CD14-positive monocyte (primary cell): ENCODE measurements at regions not wholly inside any gene's neighbourhood (a gene's known extent, or its start where the extent isn't known, plus 50 kb on each side); places are given as distances from the start of the nearest gene placed in this dataset.

Experiments
- DNase-seq, 3 donors: peaks; one replicate each; pipeline ENCODE4 v3.0.0-alpha.2; 2011 to 2022
- H2AFZ ChIP-seq: 2 replicates; pipeline ENCODE4 v1.6.0; 2012; ENCODE audit warnings: mild to moderate bottlenecking, low read depth, low read length, inconsistent platforms; ENCODE audit not compliant: insufficient read depth, poor library complexity, severe bottlenecking
- H3K27ac ChIP-seq, 2 donors: 1 replicate in 1 of 2; 2 replicates in 1 of 2; pipeline ENCODE4 v1.5.1; 2012 to 2013; ENCODE audit warnings: low read length in 2 of 2, control low read depth in 1 of 2, inconsistent platforms in 1 of 2, low read depth in 1 of 2, mild to moderate bottlenecking in 1 of 2
- H3K27me3 ChIP-seq, 2 donors: one replicate each; pipeline versions ENCODE4 v1.6.0 to v1.6.1; 2011 to 2013; ENCODE audit warnings: low read length in 2 of 2; ENCODE audit not compliant: control insufficient read depth in 2 of 2, insufficient read depth in 2 of 2
- H3K36me3 ChIP-seq, 2 donors: replicated peaks in 1 of 2; 1 replicate in 1 of 2; 2 replicates in 1 of 2; pipeline versions ENCODE4 v1.5.1 to v1.6.1; 2012 to 2013; ENCODE audit warnings: low read length in 2 of 2, control low read depth in 1 of 2, inconsistent platforms in 1 of 2, mild to moderate bottlenecking in 1 of 2; ENCODE audit not compliant: insufficient read depth in 2 of 2, control insufficient read depth in 1 of 2
- H3K4me1 ChIP-seq, 2 donors: 1 replicate in 1 of 2; 2 replicates in 1 of 2; pipeline versions ENCODE4 v1.5.1 to v1.6.1; 2012 to 2013; ENCODE audit warnings: low read length in 2 of 2, control low read depth in 1 of 2, inconsistent platforms in 1 of 2, mild to moderate bottlenecking in 1 of 2, moderate library complexity in 1 of 2; ENCODE audit not compliant: insufficient read depth in 2 of 2, control insufficient read depth in 1 of 2
- H3K4me2 ChIP-seq: replicated peaks from 2 replicates; pipeline ENCODE3; 2012; ENCODE audit warnings: low read length, moderate library complexity, mild to moderate bottlenecking; ENCODE audit not compliant: poor library complexity, severe bottlenecking; ENCODE audit errors: extremely low read depth
- H3K4me3 ChIP-seq, 3 experiments: fragments of 200-600 bp in 1 of 3; sonication (generic) in 1 of 3; replicated peaks in 1 of 3; 1 replicate in 2 of 3; 2 replicates in 1 of 3; pipeline ENCODE4 v1.5.1; 2011 to 2013; ENCODE audit warnings: low read length in 3 of 3, mild to moderate bottlenecking in 3 of 3, control low read depth in 2 of 3, low read depth in 2 of 3, inconsistent platforms in 1 of 3, moderate library complexity in 1 of 3
- H3K79me2 ChIP-seq: 2 replicates; pipeline ENCODE4 v1.6.0; 2012; ENCODE audit warnings: mild to moderate bottlenecking, control low read depth, inconsistent platforms, low read length, moderate library complexity; ENCODE audit not compliant: insufficient read depth
- H3K9ac ChIP-seq: 2 replicates; pipeline ENCODE4 v1.6.0; 2017; ENCODE audit warnings: low read length, mild to moderate bottlenecking; ENCODE audit not compliant: insufficient read depth, poor library complexity, severe bottlenecking
- H3K9me3 ChIP-seq, 2 donors: replicated peaks in 1 of 2; 1 replicate in 1 of 2; 2 replicates in 1 of 2; pipeline versions ENCODE4 v1.5.1 to v1.6.1; 2012 to 2013; ENCODE audit warnings: low read length in 2 of 2, control low read depth in 1 of 2; ENCODE audit not compliant: control insufficient read depth in 1 of 2, insufficient read depth in 1 of 2
- H4K20me1 ChIP-seq: 2 replicates; pipeline ENCODE4 v1.6.0; 2012; ENCODE audit warnings: mild to moderate bottlenecking, low read length, control low read depth, moderate library complexity; ENCODE audit not compliant: insufficient read depth
- H3K27ac Mint-ChIP-seq, 7 donors: one replicate each; pipeline ENCODE4 v1.8.0; 2020; ENCODE audit warnings: mild to moderate bottlenecking in 7 of 7, mixed read lengths in 7 of 7, moderate library complexity in 6 of 7, inconsistent platforms in 2 of 7
- H3K27me3 Mint-ChIP-seq, 3 donors: one replicate each; pipeline ENCODE4 v1.8.0; 2021 to 2022; ENCODE audit warnings: low read depth in 3 of 3, mild to moderate bottlenecking in 3 of 3, mixed read lengths in 3 of 3, moderate library complexity in 3 of 3, inconsistent platforms in 1 of 3
- H3K36me3 Mint-ChIP-seq, 2 donors: one replicate each; pipeline ENCODE4 v1.8.0; 2020; ENCODE audit warnings: mixed read lengths in 2 of 2, inconsistent platforms in 1 of 2, mild to moderate bottlenecking in 1 of 2
- H3K4me1 Mint-ChIP-seq: one replicate; pipeline ENCODE4 v1.8.0; 2020; ENCODE audit warnings: mild to moderate bottlenecking, mixed read lengths
- H3K4me3 Mint-ChIP-seq, 2 donors: one replicate each; pipeline ENCODE4 v1.8.0; 2020; ENCODE audit warnings: mild to moderate bottlenecking in 2 of 2, mixed read lengths in 2 of 2, moderate library complexity in 1 of 2
- H3K9me3 Mint-ChIP-seq, 7 donors: one replicate each; pipeline ENCODE4 v1.8.0; 2020 to 2022; ENCODE audit warnings: mixed read lengths in 7 of 7, mild to moderate bottlenecking in 6 of 7, moderate library complexity in 6 of 7, inconsistent platforms in 2 of 7
- WGBS: methylation state at CpG from one replicate; pipeline ENCODE4 v1.1.5; 2013; ENCODE audit warnings: missing lambda C conversion rate; ENCODE audit not compliant: insufficient coverage; 5-methylcytosine and 5-hydroxymethylcytosine counted together
- intact Hi-C, 2 donors: fragments of 100-400 bp; cut with micrococcal nuclease; formaldehyde crosslinking; loops; one replicate each; pipeline versions ENCODE4 v1.15.0 to v1.15.1; 2023
- TF ChIP-seq, protein P1 (sequence below): fragments of 200-600 bp; IDR thresholded peaks from one replicate; pipeline ENCODE4 v1.8.0; 2022; ENCODE audit warnings: antibody characterized with exemption, mild to moderate bottlenecking

- H2AFZ ChIP-seq = no peak overlapping the region
- TF ChIP-seq, protein P1, sequence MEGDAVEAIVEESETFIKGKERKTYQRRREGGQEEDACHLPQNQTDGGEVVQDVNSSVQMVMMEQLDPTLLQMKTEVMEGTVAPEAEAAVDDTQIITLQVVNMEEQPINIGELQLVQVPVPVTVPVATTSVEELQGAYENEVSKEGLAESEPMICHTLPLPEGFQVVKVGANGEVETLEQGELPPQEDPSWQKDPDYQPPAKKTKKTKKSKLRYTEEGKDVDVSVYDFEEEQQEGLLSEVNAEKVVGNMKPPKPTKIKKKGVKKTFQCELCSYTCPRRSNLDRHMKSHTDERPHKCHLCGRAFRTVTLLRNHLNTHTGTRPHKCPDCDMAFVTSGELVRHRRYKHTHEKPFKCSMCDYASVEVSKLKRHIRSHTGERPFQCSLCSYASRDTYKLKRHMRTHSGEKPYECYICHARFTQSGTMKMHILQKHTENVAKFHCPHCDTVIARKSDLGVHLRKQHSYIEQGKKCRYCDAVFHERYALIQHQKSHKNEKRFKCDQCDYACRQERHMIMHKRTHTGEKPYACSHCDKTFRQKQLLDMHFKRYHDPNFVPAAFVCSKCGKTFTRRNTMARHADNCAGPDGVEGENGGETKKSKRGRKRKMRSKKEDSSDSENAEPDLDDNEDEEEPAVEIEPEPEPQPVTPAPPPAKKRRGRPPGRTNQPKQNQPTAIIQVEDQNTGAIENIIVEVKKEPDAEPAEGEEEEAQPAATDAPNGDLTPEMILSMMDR = no peak
- no CpG with 5 or more reads among the region's 6 CpGs for WGBS
Observed at GRCh38 chr4:83708500-83709175, 172.7 kb downstream of the GPAT3 start.

GRCh38 chr4:83704786-83705185 lies 168.9 kb downstream of the GPAT3 start:
- Histone ChIP-seq H3K9ac (no peak overlapping the region), H3K36me3 (no peaks in the 10 kb centered on the region), H3K9me3 (peaks cover 8 to 13% of the 10 kb centered on the region in 2 donors), H4K20me1 (no peaks in the 10 kb centered on the region), H3K4me3 (no peak overlapping the region), H3K4me1 (no peaks in the 10 kb centered on the region), H3K27me3 (no peaks in the 10 kb centered on the region), H3K79me2 (no peaks in the 10 kb centered on the region), H3K27ac (no peak overlapping the region), H2AFZ (no peak overlapping the region), H3K4me2 (no peak overlapping the region)
- no peaks in the 10 kb centered on the region for H3K36me3 Mint-ChIP-seq
- H3K4me3 Mint-ChIP-seq = no peak overlapping the region
- no peak for DNase-seq
- peaks cover 5 to 27% (median 10%) of the 10 kb centered on the region in 7 donors for H3K9me3 Mint-ChIP-seq
- WGBS = 100% methylated on average over 2 of the region's 2 CpGs
- no peaks in the 10 kb centered on the region for H3K4me1 Mint-ChIP-seq
- H3K27me3 Mint-ChIP-seq = peaks cover 2 to 5% (median 4%) of the 10 kb centered on the region in 3 donors
- no peak overlapping the region for H3K27ac Mint-ChIP-seq
- TF ChIP-seq, protein P1 = no peak
- intact Hi-C loops = no loop called here

More at GRCh38 chr4:83708500-83709175, 172.7 kb downstream of the GPAT3 start:
- intact Hi-C loops = no loop called here
- Mint-ChIP-seq H3K27me3 (peaks cover 5 to 11% (median 8%) of the 10 kb centered on the region in 3 donors), H3K4me1 (peaks cover 3% of the 10 kb centered on the region), H3K36me3 (no peaks in the 10 kb centered on the region), H3K27ac (no peak overlapping the region), H3K9me3 (peaks cover 0 to 6% (median 0%) of the 10 kb centered on the region in 7 donors), H3K4me3 (no peak overlapping the region)
- no peaks in the 10 kb centered on the region for H3K9me3 ChIP-seq
- H3K4me3 ChIP-seq = no peak overlapping the region
- H3K4me1 ChIP-seq = no peaks in the 10 kb centered on the region
- H3K79me2 ChIP-seq = no peaks in the 10 kb centered on the region
- DNase-seq = no peak
- H3K36me3 ChIP-seq = no peaks in the 10 kb centered on the region
- H3K4me2 ChIP-seq = no peak overlapping the region
- no peaks in the 10 kb centered on the region for H4K20me1 ChIP-seq
- no peak overlapping the region for H3K27ac ChIP-seq
- H3K27me3 ChIP-seq = no peaks in the 10 kb centered on the region
- no peak overlapping the region for H3K9ac ChIP-seq
